NB4 (cell line): ENCODE measurements at regions not wholly inside any gene's neighbourhood (a gene's known extent, or its start where the extent isn't known, plus 50 kb on each side); places are given as distances from the start of the nearest gene placed in this dataset.
"Not testable (repeated sequence)": the region's sequence is repeated elsewhere in the genome, so short reads cannot be mapped to it uniquely, and the experiment has no call there.

Source experiments
- CTCF ChIP-seq: IDR thresholded peaks from one replicate; pipeline ENCODE4 v1.5.1; 2012; ENCODE audit warnings: low read depth, low read length
- MAX ChIP-seq: IDR thresholded peaks from 2 replicates; pipeline ENCODE4 v1.6.1; 2011; ENCODE audit warnings: low read depth, low read length
- MYC ChIP-seq: IDR thresholded peaks from 2 replicates; pipeline ENCODE4 v1.6.1; 2011; ENCODE audit warnings: low read depth, low read length
- POLR2A ChIP-seq: IDR thresholded peaks from 2 replicates; pipeline ENCODE4 v1.6.1; 2011; ENCODE audit warnings: mild to moderate bottlenecking; ENCODE audit not compliant: insufficient read length; ENCODE audit errors: extremely low read depth

- not testable (repeated sequence) for TF ChIP-seq CTCF, MAX, POLR2A, MYC
Measured at GRCh38 chr2:131711268-131711667, 183.6 kb downstream of the CCDC74A start.
